ENCODE measurements at regions not wholly inside any gene's neighbourhood (a gene's known extent, or its start where the extent isn't known, plus 50 kb on each side); places are given as distances from the start of the nearest gene placed in this dataset.
"Not testable (repeated sequence)": the region's sequence is repeated elsewhere in the genome, so short reads cannot be mapped to it uniquely, and the experiment has no call there.

DNA sequence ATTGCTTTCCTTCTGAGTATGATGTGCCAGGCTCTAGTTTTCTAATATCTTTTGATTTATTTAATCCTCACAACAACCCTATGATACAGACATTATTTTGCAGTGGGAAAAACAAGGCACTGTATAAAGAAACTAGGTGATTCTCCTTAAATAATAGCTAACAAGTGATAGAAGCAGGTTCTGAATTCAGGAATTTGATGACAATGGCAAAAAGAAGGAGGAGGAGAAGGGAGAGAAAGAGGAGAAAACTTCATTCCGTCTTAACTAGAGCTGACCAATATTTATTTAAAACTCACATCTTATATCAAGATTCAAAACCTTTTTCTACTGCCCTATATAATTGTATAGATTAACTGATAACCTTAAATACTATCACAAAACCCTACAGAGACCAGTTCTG is 1477.1 kb upstream of the PCDH7 start:
- no peak for DNase-seq

GRCh38 chr4:29243851-29244250 is 1476.3 kb upstream of the PCDH7 start:
- no peak for DNase-seq

- no peak for DNase-seq
Measured at GRCh38 chr4:29259556-29259955, 1460.6 kb upstream of the PCDH7 start.

DNA sequence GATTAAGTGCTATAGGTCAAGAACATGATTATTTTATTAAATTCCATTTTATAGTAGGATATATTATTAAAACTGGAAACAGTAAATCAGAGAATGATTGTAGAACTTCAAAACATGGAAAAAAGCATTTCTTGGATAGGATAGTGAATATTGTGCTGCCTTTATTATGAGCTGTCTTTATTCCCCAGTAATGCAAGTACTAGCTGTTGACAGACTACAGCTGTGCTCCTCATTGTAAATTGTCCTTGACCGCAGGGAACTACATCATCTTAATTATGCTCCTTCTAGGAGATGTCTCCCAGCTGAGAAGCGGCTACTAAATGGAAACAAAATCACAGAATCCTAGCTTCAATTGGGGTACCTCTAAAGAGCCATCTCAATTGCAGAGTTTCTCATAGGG is 1457.2 kb upstream of the PCDH7 start:
- no peak for DNase-seq

DNA sequence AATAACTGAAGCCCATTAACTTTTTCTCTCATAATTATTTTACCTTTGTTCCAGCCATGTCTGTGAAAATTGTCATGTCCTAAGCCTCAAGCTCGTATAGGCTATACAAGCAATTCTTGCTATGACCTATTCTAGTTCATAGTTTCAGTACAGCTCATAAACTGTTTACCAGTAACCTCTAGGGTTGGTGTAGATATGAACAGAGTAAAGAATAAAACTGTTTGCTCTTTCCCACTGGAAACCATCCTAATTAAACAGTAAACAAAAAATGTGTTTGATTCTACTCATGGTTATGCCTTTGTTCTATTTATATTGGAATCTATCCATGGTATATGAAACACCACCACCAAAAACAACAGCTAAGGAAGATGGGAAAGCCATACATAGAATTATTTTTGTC is 1444.0 kb upstream of the PCDH7 start:
- DNase-seq = no peak

DNA sequence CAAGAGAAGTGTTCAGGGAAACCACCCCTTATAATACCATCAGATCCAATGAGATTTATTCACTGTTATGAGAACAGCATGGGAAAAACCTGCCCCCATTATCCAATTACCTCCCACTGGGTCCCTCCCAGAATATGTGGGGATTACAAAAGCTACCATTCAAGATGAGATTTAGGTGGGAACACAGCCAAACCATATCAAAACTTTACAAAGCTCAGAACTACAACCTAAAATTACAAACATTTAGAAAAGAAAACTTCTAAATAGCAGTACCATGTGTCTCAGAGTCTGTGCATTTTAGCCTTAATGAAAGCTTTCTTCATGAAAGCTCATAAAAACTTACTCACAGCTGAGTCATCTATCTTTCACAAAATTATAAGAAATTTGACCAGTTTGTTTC is 1442.8 kb upstream of the PCDH7 start:
- DNase-seq = no peak

DNA sequence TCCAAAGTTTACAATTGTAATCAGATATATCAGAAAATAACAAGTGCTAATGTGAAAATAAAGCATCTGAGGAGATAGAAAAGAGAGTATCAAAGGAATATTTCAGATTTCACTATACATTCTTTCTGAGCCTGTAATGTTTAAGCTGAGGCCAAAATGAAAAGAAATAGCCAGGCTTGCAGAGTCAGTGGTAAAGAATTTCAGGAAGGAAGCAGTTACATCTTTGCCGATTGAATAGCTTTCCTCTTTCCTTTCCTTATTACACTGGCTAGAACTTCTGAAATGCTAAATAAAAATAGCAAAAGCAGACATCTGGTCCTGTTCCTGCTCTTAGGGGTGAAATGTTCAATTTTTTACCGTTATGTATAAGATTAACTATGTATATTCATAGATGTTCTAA is 1441.6 kb upstream of the PCDH7 start:
- DNase-seq = no peak

DNA sequence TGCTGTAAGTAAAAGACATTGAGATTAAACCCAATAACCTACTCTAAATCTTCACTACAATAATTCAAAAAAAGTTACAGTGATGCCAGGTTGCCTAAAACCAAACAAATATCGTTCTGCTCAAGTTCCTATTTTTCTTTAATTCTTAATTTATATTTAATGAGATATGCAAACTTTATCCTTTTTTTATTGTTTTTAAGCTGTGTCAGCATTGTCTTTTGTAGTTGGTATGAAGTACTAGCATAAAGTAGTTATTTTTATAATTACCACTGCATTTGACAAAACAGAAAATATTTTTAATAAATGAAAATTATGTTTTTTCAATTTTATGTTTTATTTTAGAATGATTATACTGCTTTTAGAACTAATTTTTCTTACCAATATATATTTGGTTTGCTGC is 1431.1 kb upstream of the PCDH7 start:
- no peak for DNase-seq

- DNase-seq = no peak
Measured at GRCh38 chr4:29295280-29295679, 1424.9 kb upstream of the PCDH7 start.

- no peak for DNase-seq
Measured at GRCh38 chr4:29304595-29304994, 1415.6 kb upstream of the PCDH7 start.

DNA sequence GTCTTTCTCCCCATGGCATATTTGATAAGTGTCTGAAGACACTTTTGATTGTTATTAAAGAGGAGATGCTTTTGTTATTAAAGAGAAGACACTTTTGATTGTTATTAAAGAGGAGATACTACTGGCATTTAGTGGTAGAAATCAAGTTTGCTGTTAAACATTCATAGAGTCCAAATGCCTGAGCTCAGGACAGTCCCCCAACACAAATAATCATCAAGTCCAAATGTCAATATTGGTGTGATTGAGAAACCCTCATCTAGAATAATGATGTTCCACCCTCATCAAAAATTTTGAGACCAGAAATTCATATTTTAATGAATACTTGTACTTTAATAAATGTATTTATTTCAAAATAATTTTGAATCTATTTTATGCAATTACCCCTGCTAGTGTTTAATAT is 1412.9 kb upstream of the PCDH7 start:
- no peak for DNase-seq

DNA sequence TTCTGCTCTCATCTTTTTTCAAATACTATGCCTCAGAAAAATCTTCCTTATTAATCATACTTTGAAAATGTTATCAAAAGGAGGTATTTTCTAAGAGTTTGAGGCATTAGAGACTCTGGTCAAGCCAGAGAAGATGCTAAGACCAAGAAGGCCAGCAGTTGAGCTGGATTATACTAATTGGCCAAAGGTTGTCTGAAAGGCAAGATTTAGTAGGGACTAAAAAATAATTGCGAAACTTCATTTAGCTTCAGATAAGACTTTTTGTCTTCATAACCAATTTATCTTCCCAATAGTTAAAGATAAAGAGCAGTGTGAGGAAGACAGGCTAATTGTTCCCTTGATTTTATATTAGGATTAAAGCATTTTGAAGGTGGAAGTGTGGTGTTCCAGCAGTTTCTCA is 1412.4 kb upstream of the PCDH7 start:
- DNase-seq = no peak

DNA sequence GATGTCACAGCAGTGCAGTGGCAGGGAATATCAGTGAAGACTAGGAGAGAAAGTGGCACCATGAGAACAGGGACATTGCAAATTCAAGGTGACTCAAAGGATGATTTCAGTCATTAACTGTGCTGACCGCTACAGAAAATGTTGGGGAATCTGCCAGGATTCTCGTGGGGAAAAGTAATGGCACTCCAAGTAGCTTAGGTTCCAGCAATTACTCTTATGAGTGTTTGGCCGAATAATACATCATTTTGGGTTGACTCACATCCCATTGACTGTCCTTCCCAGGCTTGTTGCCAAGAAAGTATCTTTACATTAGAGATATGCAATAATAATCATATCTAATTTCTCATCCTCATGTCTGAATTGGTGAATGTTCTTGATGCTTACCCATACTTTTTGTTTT is 1411.1 kb upstream of the PCDH7 start:
- no peak for DNase-seq

DNA sequence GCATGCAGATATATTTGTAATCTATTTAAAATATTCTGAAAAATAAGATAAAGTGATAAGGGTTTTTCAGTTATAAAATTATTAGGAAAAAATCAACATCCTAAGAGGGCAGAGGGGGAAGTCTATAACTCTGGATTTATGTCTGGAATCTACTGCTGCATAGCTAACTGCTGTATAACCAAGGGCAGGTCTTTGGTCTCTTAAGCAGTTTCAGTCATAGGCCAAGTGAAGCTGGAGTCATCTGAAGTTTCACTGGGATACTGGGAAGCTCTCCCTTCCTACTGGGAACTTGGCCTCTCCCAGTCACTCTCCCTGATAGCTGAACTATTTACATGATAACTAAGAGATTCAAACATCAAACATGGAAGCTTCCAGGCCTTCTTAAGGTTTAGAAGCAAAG is 1409.9 kb upstream of the PCDH7 start:
- DNase-seq = no peak

GRCh38 chr4:29311247-29311646 is 1408.9 kb upstream of the PCDH7 start:
- DNase-seq = no peak

GRCh38 chr4:29319663-29320340 is 1400.4 kb upstream of the PCDH7 start:
- DNase-seq = no peak

GRCh38 chr4:29320947-29321620 is 1399.1 kb upstream of the PCDH7 start:
- DNase-seq = no peak

DNA sequence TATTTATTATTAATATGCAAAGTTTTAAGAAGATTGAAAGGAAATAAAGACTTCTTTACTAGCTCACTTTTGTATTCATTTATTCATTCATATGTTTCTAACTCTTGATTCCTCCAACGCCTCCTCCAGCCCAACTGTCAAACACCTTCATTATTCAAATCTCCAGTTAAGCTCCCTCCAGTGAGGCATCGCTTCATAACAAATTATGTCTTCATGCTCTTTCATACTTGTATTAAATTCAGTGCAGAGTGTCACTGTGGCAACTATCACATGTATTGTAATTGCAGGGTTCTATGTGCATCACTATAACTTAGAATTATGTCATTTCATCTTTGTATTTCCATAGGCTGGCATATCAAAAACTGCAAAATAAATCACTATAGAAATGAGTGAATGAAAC is 1394.2 kb upstream of the PCDH7 start:
- DNase-seq = no peak

- DNase-seq = no peak
Measured at GRCh38 chr4:29326816-29327215, 1393.4 kb upstream of the PCDH7 start.

GRCh38 chr4:29336861-29337260 is 1383.3 kb upstream of the PCDH7 start:
- DNase-seq = no peak

- DNase-seq = no peak
Measured at GRCh38 chr4:29372971-29373370, 1347.2 kb upstream of the PCDH7 start.

DNA sequence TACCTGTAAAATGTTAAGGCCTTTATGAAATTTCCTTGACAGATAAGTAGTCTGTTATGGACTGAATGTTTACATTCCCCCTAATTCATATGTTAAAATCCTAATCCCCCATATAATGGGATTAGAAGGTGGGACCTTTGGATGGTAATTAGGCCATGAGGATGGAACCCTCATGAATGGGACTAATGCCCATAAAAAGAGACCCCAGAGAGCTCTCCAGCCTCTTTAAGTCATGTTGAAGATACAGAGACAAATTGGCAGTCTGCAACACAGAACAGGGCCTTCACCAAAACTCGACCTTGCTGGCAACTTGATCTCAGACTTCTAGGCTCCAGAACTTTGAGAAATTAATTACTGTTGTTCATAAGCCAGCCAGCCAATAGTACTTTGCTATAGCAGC is 1344.5 kb upstream of the PCDH7 start:
- no peak for DNase-seq

DNA sequence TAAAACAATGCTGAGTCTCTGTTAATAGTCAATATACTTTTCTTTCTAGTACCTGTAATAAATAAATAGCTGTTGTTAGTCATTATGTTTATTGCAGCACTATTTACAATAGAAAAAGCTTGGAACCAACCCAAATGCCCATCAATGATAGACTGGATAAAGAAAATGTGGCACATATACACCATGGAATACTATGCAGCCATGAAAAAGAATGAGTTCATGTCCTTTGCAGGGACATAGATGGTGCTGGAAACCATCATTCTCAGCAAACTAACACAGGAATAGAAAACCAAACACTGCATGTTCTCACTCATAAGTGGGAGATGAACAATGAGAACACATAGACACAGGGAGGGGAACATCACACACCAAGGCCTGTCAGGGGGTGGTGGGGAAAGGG is 1341.9 kb upstream of the PCDH7 start:
- DNase-seq = not testable (repeated sequence)

DNA sequence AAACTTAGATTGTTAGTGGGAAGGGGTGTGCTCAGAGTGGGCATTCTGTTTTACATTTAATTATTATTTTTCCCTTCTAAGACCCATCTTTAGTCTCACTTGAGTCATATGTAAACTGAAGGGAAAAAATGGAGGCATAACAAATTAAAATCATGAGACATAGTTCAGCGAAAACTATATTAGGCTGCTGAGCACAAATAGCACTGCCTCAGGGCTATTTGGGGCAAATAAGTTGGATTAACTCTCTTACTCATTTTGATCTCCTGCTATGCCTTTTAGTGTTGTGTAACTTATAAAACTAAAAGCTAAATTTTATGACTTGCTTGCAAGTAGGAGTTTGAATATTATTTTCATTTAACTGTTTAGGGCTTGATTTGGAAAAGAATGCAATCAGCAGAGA is 1329.2 kb upstream of the PCDH7 start:
- no peak for DNase-seq

DNA sequence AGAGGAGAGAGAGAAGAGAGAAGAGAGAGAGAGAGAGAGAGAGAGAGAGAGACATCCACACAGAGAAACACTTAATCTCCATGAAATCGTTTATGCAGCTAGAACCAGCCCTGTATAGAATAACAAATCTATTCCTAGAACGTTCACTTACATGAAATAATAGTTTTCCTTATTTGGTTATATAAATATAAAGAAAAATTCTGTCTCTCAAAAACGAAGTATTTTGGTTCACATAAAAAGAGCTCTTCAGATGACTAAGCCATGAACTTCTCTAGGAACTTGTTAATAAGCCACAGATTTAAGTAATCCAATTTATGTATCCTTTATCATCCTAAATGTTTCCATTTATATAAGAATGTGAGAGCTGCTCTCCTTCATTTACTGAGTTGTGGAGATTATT is 1315.1 kb upstream of the PCDH7 start:
- DNase-seq = no peak
